HepG2 (cell line): ENCODE measurements at regions not wholly inside any gene's neighbourhood (a gene's known extent, or its start where the extent isn't known, plus 50 kb on each side); places are given as distances from the start of the nearest gene placed in this dataset.

ENCODE experiments used
- CBX1 ChIP-seq: IDR thresholded peaks from one replicate; pipeline ENCODE4 v1.6.1; 2016; ENCODE audit warnings: antibody characterized with exemption, low read depth
- CBX2 ChIP-seq, 2 experiments: fragments of 200-600 bp in 1 of 2; sonication (generic); formaldehyde crosslinking in 1 of 2; IDR thresholded peaks; 2 replicates each; pipeline versions ENCODE4 v1.7.0 to v1.8.1; 2018 to 2022; ENCODE audit warnings: low read depth in 2 of 2, low read length in 1 of 2, mild to moderate bottlenecking in 1 of 2, missing genetic modification reagents in 1 of 2
- DPF2 ChIP-seq: sonication (generic); formaldehyde crosslinking; IDR thresholded peaks from 2 replicates; pipeline ENCODE4 v1.4.0; 2020; ENCODE audit warnings: mild to moderate bottlenecking, low read depth, missing genetic modification reagents, borderline replicate concordance
- HNRNPLL ChIP-seq: fragments of 200-400 bp; formaldehyde crosslinking; IDR thresholded peaks from 2 replicates; pipeline ENCODE4 v1.6.1; 2017; ENCODE audit warnings: mild to moderate bottlenecking, low read depth, low read length; ENCODE audit not compliant: poor library complexity, severe bottlenecking
- MED8 ChIP-seq: sonication (generic); formaldehyde crosslinking; IDR thresholded peaks from 2 replicates; pipeline ENCODE4 v1.8.1; 2023; ENCODE audit warnings: mild to moderate bottlenecking, missing genetic modification reagents; ENCODE audit not compliant: insufficient replicate concordance
- NFYB ChIP-seq: sonication (generic); formaldehyde crosslinking; IDR thresholded peaks from 2 replicates; pipeline ENCODE4 v1.4.0; 2020; ENCODE audit warnings: missing genetic modification reagents
- PCBP1 ChIP-seq: fragments of 200-400 bp; formaldehyde crosslinking; IDR thresholded peaks from 2 replicates; pipeline ENCODE4 v1.6.1; 2017; ENCODE audit warnings: mild to moderate bottlenecking, low read depth, low read length, borderline replicate concordance
- THYN1 ChIP-seq: sonication (generic); formaldehyde crosslinking; IDR thresholded peaks from 2 replicates; pipeline ENCODE4 v1.8.1; 2023; ENCODE audit warnings: low read depth, mild to moderate bottlenecking, moderate library complexity, missing genetic modification reagents, borderline replicate concordance
- ZBTB7B ChIP-seq: sonication (generic); formaldehyde crosslinking; IDR thresholded peaks from 2 replicates; pipeline ENCODE4 v1.4.0; 2020; ENCODE audit warnings: missing genetic modification reagents
- ZNF652 ChIP-seq: IDR thresholded peaks from 2 replicates; pipeline ENCODE4 v1.6.1; 2016; ENCODE audit warnings: low read depth, borderline replicate concordance
- ZSCAN29 ChIP-seq: sonication (generic); formaldehyde crosslinking; conservative IDR thresholded peaks from 2 replicates; pipeline ENCODE4 v1.4.0; 2020; ENCODE audit warnings: mild to moderate bottlenecking, missing genetic modification reagents
- TF ChIP-seq, protein P1 (sequence below): sonication (generic); formaldehyde crosslinking; IDR thresholded peaks from 2 replicates; pipeline ENCODE4 v1.5.0; 2020; ENCODE audit warnings: mild to moderate bottlenecking, low read depth, missing genetic modification reagents, borderline replicate concordance
- TF ChIP-seq, protein P2 (sequence below), 2 experiments: sonication (generic) in 1 of 2; formaldehyde crosslinking in 1 of 2; IDR thresholded peaks; 2 replicates each; pipeline versions ENCODE4 v1.5.1 to v1.6.1; 2011 to 2020; ENCODE audit warnings: borderline replicate concordance in 1 of 2, low read depth in 1 of 2, low read length in 1 of 2, mild to moderate bottlenecking in 1 of 2, missing genetic modification reagents in 1 of 2, moderate library complexity in 1 of 2
- TF ChIP-seq, protein P3 (sequence below): sonication (generic); formaldehyde crosslinking; conservative IDR thresholded peaks from 2 replicates; pipeline ENCODE4 v1.4.0; 2020; ENCODE audit warnings: mild to moderate bottlenecking, missing genetic modification reagents, moderate library complexity
- TF ChIP-seq, protein P4 (sequence below): sonication (generic); formaldehyde crosslinking; IDR thresholded peaks from 2 replicates; pipeline ENCODE4 v1.8.1; 2023; ENCODE audit warnings: mild to moderate bottlenecking, inconsistent platforms, moderate library complexity, missing genetic modification reagents, borderline replicate concordance

DNA sequence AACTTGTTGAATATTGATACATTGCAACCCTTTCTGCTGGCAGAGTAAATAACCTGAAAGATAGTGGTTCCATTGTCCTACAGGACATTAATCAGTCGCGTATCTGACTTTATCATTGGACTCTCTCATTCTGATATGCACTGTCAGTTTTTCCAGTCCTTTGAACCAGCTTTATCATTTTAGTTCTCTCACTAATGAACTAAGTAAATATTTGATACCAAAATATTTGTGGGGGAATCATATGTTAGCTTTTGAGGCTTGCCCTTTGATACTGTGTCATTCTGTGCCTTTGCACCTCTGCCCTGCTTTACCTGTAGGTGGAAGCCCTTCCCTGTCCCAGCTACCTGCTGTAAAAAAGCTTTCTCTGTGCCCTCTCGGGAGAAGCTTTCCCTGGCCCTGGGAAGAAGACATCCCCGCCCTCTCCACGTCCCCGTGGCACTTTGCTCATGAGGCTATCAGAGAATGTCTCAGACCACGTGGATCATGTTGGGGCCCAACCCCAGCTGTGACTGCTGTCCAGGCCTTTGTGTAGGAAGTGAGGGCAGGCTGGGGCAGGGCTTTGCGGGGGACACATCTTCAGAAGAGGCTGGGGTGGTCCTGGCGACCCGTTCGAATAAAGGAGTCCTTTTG lies 117.8 kb upstream of the NXT1 start (continued):
- TF ChIP-seq NFYB (CRISPR knock-in tag) (no peak), DPF2 (CRISPR knock-in tag) (no peak; the same call in 1 of the 2 replicates), HNRNPLL (no peak), ZBTB7B (CRISPR knock-in tag) (no peak), PCBP1 (no peak), THYN1 (no peak), CBX1 (no peak), MED8 (CRISPR knock-in tag) (no peak), ZNF652 (CRISPR knock-in tag) (no peak), CBX2 (IDR thresholded peaks at IDR 0.05; ENCODE audit: low read depth, low read length) (no peak), CBX2 (CRISPR knock-in tag; IDR thresholded peaks at IDR 0.05; ENCODE audit: low read depth) (no peak), ZSCAN29 (CRISPR knock-in tag) (0 out of 2 replicates have a peak, but pooled peaks have one; percentile 38)
- TF ChIP-seq, protein P1, sequence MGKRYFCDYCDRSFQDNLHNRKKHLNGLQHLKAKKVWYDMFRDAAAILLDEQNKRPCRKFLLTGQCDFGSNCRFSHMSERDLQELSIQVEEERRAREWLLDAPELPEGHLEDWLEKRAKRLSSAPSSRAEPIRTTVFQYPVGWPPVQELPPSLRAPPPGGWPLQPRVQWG, result no peak
- TF ChIP-seq, protein P2, sequence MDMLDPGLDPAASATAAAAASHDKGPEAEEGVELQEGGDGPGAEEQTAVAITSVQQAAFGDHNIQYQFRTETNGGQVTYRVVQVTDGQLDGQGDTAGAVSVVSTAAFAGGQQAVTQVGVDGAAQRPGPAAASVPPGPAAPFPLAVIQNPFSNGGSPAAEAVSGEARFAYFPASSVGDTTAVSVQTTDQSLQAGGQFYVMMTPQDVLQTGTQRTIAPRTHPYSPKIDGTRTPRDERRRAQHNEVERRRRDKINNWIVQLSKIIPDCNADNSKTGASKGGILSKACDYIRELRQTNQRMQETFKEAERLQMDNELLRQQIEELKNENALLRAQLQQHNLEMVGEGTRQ (IDR thresholded peaks at IDR 0.05; ENCODE audit: low read depth, low read length), result no peak
- TF ChIP-seq, protein P2 (CRISPR knock-in tag; IDR thresholded peaks at IDR 0.05; ENCODE audit: borderline replicate concordance), result no peak
- TF ChIP-seq, protein P3, sequence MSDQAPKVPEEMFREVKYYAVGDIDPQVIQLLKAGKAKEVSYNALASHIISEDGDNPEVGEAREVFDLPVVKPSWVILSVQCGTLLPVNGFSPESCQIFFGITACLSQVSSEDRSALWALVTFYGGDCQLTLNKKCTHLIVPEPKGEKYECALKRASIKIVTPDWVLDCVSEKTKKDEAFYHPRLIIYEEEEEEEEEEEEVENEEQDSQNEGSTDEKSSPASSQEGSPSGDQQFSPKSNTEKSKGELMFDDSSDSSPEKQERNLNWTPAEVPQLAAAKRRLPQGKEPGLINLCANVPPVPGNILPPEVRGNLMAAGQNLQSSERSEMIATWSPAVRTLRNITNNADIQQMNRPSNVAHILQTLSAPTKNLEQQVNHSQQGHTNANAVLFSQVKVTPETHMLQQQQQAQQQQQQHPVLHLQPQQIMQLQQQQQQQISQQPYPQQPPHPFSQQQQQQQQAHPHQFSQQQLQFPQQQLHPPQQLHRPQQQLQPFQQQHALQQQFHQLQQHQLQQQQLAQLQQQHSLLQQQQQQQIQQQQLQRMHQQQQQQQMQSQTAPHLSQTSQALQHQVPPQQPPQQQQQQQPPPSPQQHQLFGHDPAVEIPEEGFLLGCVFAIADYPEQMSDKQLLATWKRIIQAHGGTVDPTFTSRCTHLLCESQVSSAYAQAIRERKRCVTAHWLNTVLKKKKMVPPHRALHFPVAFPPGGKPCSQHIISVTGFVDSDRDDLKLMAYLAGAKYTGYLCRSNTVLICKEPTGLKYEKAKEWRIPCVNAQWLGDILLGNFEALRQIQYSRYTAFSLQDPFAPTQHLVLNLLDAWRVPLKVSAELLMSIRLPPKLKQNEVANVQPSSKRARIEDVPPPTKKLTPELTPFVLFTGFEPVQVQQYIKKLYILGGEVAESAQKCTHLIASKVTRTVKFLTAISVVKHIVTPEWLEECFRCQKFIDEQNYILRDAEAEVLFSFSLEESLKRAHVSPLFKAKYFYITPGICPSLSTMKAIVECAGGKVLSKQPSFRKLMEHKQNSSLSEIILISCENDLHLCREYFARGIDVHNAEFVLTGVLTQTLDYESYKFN, result peak; percentile 49
- TF ChIP-seq, protein P4, sequence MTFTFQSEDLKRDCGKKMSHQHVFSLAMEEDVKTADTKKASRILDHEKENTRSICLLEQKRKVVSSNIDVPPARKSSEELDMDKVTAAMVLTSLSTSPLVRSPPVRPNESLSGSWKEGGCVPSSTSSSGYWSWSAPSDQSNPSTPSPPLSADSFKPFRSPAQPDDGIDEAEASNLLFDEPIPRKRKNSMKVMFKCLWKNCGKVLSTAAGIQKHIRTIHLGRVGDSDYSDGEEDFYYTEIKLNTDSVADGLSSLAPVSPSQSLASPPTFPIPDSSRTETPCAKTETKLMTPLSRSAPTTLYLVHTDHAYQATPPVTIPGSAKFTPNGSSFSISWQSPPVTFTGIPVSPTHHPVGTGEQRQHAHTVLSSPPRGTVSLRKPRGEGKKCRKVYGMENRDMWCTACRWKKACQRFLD (CRISPR knock-in tag), result no peak
